ENCODE measurements at regions not wholly inside any gene's neighbourhood (a gene's known extent, or its start where the extent isn't known, plus 50 kb on each side); places are given as distances from the start of the nearest gene placed in this dataset.

GRCh38 chr1:60458111-60458510, 384.5 kb upstream of the C1orf87 start:
- TF ChIP-seq POLR2A (IDR thresholded peaks at IDR 0.05; ENCODE audit: low read depth, low read length), result no peak
- no peak for TF ChIP-seq POLR2AphosphoS5 (IDR thresholded peaks at IDR 0.05; ENCODE audit: low read depth, low read length)

All from GM12892 (cell line).